ENCODE measurements at regions not wholly inside any gene's neighbourhood (a gene's known extent, or its start where the extent isn't known, plus 50 kb on each side); places are given as distances from the start of the nearest gene placed in this dataset.

DNA sequence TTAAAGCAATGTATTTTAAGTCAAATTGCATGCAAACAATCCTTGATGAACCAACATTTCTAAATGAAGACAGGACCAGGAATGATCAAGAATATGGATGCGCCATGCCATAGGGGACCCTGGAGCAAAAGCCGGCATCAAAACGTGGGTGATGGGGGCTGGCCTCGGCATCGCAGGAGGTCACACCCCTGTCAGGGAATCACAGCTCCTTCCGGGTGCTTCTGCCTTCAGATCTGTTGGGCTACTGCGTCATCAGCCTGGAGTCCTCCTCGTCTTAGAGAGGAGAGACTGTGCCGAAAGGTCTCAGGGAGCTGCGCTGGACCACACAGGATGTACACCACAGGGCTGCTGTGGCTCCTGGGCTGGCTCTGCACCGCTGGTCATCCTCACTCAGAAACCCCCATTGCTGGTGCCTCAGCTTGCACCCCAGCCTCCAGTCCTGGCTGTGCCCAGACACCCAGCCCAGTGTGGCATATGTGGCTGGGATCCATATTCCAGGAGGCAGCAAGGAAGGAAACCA is 152.9 kb upstream of the PPP1R26 start:
- TF ChIP-seq CHD2 (IDR thresholded peaks at IDR 0.05; ENCODE audit: low read depth, low read length), result no peak
- no peak for TF ChIP-seq XRCC5 (IDR thresholded peaks at IDR 0.05; ENCODE audit: low read depth, low read length)
- TF ChIP-seq RFX5 (IDR thresholded peaks at IDR 0.05; ENCODE audit: low read depth, low read length), result no peak
- TF ChIP-seq CEBPZ (IDR thresholded peaks at IDR 0.05; ENCODE audit: borderline replicate concordance, low read depth, low read length), result no peak
- TF ChIP-seq CTCF (IDR thresholded peaks at IDR 0.05 in 2 of 3, conservative IDR thresholded peaks at IDR 0.05 in 1 of 3; ENCODE audit: insufficient read depth in 2 of 3, low read depth in 1 of 3, low read length in 3 of 3), result no peak
- TF ChIP-seq, protein P1, sequence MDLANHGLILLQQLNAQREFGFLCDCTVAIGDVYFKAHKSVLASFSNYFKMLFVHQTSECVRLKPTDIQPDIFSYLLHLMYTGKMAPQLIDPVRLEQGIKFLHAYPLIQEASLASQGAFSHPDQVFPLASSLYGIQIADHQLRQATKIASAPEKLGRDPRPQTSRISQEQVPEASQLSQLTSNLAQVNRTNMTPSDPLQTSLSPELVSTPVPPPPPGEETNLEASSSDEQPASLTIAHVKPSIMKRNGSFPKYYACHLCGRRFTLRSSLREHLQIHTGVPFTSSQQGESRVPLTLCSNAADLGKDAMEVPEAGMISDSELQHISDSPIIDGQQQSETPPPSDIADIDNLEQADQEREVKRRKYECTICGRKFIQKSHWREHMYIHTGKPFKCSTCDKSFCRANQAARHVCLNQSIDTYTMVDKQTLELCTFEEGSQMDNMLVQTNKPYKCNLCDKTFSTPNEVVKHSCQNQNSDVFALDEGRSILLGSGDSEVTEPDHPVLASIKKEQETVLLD (IDR thresholded peaks at IDR 0.05), result no peak
- no peak for TF ChIP-seq JUNB (CRISPR knock-in tag; conservative IDR thresholded peaks at IDR 0.05)
- TF ChIP-seq ZNF584 (CRISPR knock-in tag; IDR thresholded peaks at IDR 0.05; ENCODE audit: low read depth), result no peak
- no peak for TF ChIP-seq EP300 (IDR thresholded peaks at IDR 0.05; ENCODE audit: low read length)
- no peak for TF ChIP-seq RAD51 (IDR thresholded peaks at IDR 0.05; ENCODE audit: borderline replicate concordance, low read depth)
- TF ChIP-seq TAF1 (IDR thresholded peaks at IDR 0.05; ENCODE audit: control insufficient read depth, extremely low read depth, insufficient read depth, low read length, severe bottlenecking), result no peak
- no peak for TF ChIP-seq POLR2A (conservative IDR thresholded peaks at IDR 0.05)

Data from K562 (cell line).